GM12875 (cell line): ENCODE measurements at regions not wholly inside any gene's neighbourhood (a gene's known extent, or its start where the extent isn't known, plus 50 kb on each side); places are given as distances from the start of the nearest gene placed in this dataset.

Experiments used
- H3K4me3 ChIP-seq: one replicate; pipeline ENCODE4 v1.5.1; 2011; ENCODE audit warnings: low read depth, low read length, control low read depth
- TF ChIP-seq, protein P1 (sequence below): IDR thresholded peaks from 2 replicates; pipeline ENCODE4 v1.5.1; 2011; ENCODE audit warnings: low read depth, mild to moderate bottlenecking, control low read depth, inconsistent platforms, low read length, moderate library complexity, borderline replicate concordance; ENCODE audit not compliant: insufficient read depth

DNA sequence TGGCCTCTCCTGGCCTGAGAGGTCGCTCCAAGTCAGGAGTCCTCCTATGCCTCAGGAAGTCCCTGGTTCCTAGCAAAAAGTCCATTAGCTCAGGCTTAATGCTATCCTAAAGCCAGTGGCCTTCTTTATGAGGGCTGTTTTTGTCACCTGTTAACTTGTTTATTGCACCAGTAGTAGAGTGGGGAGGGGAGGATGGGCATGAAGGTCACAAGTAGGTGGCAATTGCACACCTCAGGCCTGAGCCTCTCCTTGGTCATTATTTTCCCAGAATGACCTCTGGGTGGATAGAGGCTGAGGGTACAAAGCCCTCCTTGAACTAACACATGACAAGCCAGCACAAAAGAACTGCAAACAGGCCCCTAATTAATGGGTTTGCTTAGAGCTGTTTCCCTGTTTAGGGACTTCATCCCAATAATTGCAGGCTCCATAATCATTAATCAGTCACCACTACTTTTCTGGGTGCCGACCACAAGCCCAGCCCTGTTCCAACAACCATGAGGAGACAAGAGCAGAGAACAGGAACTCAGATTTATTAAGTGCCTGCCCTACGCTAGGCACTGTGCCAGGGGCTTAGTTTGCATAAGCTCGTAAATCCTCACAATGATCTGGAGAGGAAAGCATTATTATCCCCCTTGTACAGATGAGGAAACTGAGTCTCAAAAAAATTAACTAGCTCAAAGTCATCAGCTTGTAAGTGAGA lies 123.0 kb upstream of the PKDCC start:
- H3K4me3 ChIP-seq, result no peak overlapping the region
- TF ChIP-seq, protein P1, sequence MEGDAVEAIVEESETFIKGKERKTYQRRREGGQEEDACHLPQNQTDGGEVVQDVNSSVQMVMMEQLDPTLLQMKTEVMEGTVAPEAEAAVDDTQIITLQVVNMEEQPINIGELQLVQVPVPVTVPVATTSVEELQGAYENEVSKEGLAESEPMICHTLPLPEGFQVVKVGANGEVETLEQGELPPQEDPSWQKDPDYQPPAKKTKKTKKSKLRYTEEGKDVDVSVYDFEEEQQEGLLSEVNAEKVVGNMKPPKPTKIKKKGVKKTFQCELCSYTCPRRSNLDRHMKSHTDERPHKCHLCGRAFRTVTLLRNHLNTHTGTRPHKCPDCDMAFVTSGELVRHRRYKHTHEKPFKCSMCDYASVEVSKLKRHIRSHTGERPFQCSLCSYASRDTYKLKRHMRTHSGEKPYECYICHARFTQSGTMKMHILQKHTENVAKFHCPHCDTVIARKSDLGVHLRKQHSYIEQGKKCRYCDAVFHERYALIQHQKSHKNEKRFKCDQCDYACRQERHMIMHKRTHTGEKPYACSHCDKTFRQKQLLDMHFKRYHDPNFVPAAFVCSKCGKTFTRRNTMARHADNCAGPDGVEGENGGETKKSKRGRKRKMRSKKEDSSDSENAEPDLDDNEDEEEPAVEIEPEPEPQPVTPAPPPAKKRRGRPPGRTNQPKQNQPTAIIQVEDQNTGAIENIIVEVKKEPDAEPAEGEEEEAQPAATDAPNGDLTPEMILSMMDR, result no peak

DNA sequence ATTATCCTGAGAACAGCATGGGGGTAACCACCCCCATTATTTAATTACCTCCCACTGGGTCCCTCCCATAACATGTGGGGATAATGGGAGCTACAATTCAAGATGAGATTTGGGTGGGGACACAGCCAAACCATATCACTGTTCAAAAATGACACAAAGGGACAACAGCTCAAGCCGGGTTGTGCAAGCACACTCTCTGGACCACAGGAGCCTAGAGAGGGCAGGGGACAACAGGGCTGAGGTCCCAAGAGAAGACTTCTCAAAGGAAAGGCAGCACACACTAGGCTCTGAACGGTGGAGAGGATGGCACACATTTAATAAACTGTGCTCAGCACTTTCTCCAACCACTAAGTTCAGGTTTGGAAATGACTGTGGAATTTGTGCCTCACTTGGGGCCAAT lies 122.1 kb upstream of the PKDCC start:
- TF ChIP-seq, protein P1, result no peak
- no peak overlapping the region for H3K4me3 ChIP-seq

DNA sequence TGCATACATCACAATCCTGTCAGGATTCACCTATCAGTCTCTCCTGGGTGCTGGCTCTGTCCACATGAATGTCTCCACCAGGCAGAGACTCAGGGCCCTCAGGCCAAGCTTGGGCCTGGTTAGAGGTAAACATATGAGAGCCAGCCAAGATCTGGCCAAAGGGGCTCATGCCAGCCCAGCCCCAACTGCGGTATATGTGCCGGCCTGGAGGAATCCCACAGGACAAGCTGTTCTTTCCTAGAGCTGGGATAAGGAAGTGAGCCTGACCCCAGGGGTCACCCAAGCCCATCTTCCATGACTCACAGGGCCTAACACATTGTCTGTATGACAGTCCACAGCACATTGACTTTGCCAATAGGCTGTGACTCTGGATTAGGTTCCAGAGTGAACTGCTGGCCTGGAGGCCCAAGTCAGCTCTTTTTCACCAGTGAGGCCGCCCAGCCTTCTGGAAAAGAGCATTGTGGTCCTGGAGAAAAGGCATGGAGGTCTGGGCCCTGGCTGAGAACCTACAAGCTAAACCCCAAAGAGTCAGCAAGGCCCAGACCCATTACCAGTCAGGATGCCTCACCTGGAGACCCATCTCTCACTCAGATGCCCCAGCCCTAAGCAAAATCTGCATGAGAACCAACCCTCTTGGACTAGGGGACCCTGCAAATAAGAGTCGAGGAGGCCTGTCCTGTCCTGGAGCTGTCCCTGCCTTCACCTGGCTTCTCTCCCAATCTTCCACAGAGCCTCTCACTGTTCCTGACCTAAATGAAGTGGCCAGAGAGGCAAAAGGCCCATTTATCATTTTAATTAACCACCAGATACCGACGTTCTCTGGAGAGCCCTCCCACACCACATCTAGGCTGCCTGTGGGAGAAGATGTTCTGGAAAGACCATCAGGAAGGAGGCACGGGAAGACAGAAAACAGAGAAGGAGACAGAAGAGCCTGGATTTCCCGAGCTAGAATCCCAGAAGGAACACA lies 120.9 kb upstream of the PKDCC start:
- TF ChIP-seq, protein P1, result no peak
- H3K4me3 ChIP-seq, result no peak overlapping the region

DNA sequence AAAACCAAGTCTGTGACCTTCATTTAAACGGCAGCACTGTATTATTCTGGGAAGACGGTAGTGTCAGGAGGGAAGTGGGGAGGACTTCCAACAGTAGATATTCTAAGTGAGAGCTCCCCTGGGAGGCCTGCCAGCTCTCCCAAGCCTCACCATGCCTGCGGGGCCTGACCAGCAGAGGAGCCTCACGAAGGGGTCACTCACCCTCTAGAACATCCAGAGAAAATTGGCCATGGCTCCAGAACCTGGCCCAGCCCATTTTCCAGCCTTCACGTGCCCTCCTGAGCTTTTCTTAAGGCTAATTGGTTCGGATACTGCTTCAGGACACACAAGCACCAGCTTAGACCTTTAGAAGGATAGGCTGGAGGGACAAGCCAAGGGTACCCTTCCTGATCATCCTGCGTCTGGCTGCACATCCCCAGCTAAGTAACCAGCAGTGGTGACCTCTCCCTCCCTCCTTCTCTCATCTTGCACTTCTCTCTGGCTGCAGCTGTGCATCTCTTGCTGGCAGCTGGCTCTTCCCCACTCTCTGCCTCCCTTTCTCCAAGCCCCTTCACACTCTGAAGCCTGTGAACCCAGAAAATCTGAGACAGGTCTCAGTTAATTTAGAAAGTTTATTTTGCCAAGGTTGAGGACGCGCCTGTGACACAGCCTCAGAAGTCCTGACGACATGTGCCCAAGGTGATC lies 120.1 kb upstream of the PKDCC start:
- TF ChIP-seq, protein P1, result no peak
- H3K4me3 ChIP-seq, result no peak overlapping the region

DNA sequence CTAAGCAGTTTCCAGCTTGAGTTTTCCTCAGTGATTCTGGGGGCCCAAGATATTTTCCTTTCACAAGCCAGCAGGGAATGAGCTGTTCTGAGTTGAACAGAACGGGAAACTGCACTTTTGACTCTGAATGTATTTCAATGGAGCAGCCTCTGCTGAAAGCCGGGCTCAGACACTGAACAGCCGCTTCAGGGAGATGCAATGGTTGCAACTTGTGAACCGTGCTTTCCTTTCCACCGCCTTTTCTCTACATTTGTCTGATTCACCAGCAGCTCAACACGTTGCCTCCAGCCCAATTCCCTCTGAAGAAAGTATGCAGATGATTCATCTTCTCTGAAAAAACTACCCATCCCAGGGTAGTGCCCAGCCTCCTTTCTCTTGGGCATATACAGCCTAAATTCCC lies 119.3 kb upstream of the PKDCC start:
- TF ChIP-seq, protein P1, result no peak
- no peak overlapping the region for H3K4me3 ChIP-seq

DNA sequence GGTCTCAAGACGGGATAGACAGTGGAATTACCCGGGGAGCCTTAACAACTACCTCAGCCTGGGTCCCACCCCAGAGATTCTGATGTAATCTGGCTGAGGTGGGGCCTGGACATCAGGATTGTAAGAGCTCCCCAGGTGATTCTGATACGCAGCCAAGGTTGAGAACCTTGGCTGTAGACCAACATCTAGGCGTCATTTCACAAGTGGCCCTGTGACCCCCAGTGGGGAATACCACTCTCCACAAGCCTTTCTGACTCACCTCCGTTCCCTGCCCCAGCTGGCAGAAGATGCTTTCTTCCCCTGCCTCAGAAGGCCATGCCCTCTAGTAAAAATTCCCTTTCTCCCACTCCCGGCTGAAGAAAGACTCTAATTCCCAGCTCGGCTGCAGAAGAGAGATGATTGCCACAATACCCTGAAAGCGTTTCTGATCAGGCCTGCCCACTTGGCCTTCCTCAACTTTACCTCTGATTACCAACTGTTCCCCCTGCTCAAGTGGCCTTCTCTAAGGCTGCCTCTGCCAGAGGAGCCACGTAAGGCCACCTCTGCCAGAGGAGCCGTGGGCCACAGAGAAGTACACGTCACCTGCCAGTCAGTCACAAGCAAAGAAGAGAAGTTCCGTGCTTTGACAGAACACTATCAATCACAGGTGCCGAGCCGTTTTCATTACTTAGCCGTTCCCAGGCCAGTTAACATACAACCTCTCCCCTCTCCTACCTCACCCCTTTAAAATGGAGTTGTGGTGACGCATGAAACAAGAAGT lies 116.8 kb upstream of the PKDCC start:
- TF ChIP-seq, protein P1, result no peak
- no peak overlapping the region for H3K4me3 ChIP-seq
